Vagina (tissue), 2 donors: ENCODE measurements at regions not wholly inside any gene's neighbourhood (a gene's known extent, or its start where the extent isn't known, plus 50 kb on each side); places are given as distances from the start of the nearest gene placed in this dataset.

Experiments
- CTCF ChIP-seq, 3 experiments: fragments of 450-650 bp in 2 of 3; fragments of 200-600 bp in 1 of 3; sonication (generic) in 1 of 3; IDR thresholded peaks; one replicate each; pipeline ENCODE4 v1.5.1; 2017 to 2019; ENCODE audit warnings: antibody characterized with exemption in 3 of 3, mild to moderate bottlenecking in 2 of 3, moderate library complexity in 2 of 3
- POLR2A ChIP-seq, 2 donors: fragments of 450-650 bp; IDR thresholded peaks; one replicate each; pipeline ENCODE4 v1.6.1; 2017; ENCODE audit warnings: antibody characterized with exemption in 2 of 2, mild to moderate bottlenecking in 2 of 2, moderate library complexity in 2 of 2
- POLR2AphosphoS5 ChIP-seq, 2 donors: sonication (generic); formaldehyde crosslinking; IDR thresholded peaks; one replicate each; pipeline ENCODE4 v1.9.0; 2017; ENCODE audit warnings: antibody characterized with exemption in 2 of 2, mild to moderate bottlenecking in 2 of 2, low read depth in 1 of 2; ENCODE audit not compliant: insufficient read depth in 1 of 2

- TF ChIP-seq POLR2A (IDR thresholded peaks at IDR 0.05) (no peak), CTCF (IDR thresholded peaks at IDR 0.05) (no peak), POLR2AphosphoS5 (IDR thresholded peaks at IDR 0.05; ENCODE audit: insufficient read depth in 1 of 2, low read depth in 1 of 2) (no peak)
Observed at GRCh38 chr18:67305466-67305865, 211.1 kb downstream of the DSEL start.
